GM12872 (cell line): ENCODE measurements at regions not wholly inside any gene's neighbourhood (a gene's known extent, or its start where the extent isn't known, plus 50 kb on each side); places are given as distances from the start of the nearest gene placed in this dataset.

Experiments used
- CTCF ChIP-seq: IDR thresholded peaks from 3 replicates; pipeline ENCODE4 v1.5.1; 2011; ENCODE audit warnings: low read depth, mild to moderate bottlenecking, low read length, moderate library complexity; ENCODE audit not compliant: insufficient read depth

GRCh38 chr4:111572470-111572869 is 572.8 kb upstream of the FAM241A start:
- no peak for TF ChIP-seq CTCF

GRCh38 chr4:111573386-111573785 is 571.9 kb upstream of the FAM241A start:
- no peak for TF ChIP-seq CTCF

GRCh38 chr4:111579767-111580166 is 565.5 kb upstream of the FAM241A start:
- no peak for TF ChIP-seq CTCF

- TF ChIP-seq CTCF: no peak
These were observed 549.8 kb upstream of the FAM241A start for GRCh38 chr4:111595456-111595855.

- no peak for TF ChIP-seq CTCF
These were observed 548.8 kb upstream of the FAM241A start for GRCh38 chr4:111596491-111596890.

- no peak for TF ChIP-seq CTCF
These were observed 543.6 kb upstream of the FAM241A start for GRCh38 chr4:111601671-111602070.

- TF ChIP-seq CTCF: peak; percentile 26; the same call in 1 of the 3 replicates
These were observed 542.4 kb upstream of the FAM241A start for GRCh38 chr4:111602848-111603247.

- no peak for TF ChIP-seq CTCF
These were observed 540.1 kb upstream of the FAM241A start for GRCh38 chr4:111605111-111605510.
